Neural progenitor cell (in vitro differentiated cells): ENCODE measurements at regions not wholly inside any gene's neighbourhood (a gene's known extent, or its start where the extent isn't known, plus 50 kb on each side); places are given as distances from the start of the nearest gene placed in this dataset.
A peak's percentile ranks its signal among the peaks of the same experiment; 100 is the strongest.

Experiments used
- EZH2 ChIP-seq: fragments of 200-600 bp; sonication (generic); IDR thresholded peaks from 2 replicates; pipeline ENCODE4 v1.6.1; 2017; ENCODE audit warnings: antibody characterized with exemption, mild to moderate bottlenecking, moderate library complexity
- TF ChIP-seq, protein P1 (sequence below): fragments of 200-600 bp; sonication (generic); IDR thresholded peaks from 2 replicates; pipeline ENCODE4 v1.5.1; 2017; ENCODE audit warnings: antibody characterized with exemption, mild to moderate bottlenecking

DNA sequence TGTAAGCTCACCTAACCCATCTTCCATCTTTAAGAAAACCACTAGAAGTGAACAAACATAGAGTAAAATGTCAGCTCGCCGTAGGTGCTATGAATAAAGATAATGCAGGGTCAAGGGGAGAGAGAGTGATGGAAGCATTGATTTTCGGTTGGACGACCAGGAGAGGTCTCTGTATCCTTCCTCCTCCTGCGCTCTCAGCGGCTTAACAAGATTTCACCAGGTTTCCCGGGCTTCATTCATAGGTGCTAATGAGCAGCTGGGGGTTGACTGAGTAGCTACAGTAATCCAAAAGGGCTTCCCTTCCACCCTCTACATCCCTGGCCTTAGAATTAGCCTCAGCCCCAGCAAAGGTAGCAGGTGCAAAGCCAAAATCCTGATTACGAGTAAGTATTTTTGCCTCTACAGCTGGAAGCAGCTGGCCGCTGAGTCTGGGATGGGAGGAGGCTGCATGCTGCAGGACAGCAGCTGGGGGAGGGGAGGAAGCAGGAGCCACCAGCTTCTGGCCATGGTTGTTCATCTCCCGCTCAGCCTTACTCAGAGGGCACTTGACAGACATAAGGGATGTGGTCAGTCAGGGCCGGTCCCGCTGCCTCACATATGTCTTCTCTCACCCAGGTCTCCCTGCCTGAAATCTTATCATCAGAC is 112.0 kb upstream of the IL12B start:
- TF ChIP-seq, protein P1, sequence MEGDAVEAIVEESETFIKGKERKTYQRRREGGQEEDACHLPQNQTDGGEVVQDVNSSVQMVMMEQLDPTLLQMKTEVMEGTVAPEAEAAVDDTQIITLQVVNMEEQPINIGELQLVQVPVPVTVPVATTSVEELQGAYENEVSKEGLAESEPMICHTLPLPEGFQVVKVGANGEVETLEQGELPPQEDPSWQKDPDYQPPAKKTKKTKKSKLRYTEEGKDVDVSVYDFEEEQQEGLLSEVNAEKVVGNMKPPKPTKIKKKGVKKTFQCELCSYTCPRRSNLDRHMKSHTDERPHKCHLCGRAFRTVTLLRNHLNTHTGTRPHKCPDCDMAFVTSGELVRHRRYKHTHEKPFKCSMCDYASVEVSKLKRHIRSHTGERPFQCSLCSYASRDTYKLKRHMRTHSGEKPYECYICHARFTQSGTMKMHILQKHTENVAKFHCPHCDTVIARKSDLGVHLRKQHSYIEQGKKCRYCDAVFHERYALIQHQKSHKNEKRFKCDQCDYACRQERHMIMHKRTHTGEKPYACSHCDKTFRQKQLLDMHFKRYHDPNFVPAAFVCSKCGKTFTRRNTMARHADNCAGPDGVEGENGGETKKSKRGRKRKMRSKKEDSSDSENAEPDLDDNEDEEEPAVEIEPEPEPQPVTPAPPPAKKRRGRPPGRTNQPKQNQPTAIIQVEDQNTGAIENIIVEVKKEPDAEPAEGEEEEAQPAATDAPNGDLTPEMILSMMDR: peak; percentile 25
- no peak for TF ChIP-seq EZH2
